Embryonic facial prominence (tissue), 1 donor: ENCODE measurements at regions not wholly inside any gene's neighbourhood (a gene's known extent, or its start where the extent isn't known, plus 50 kb on each side); places are given as distances from the start of the nearest gene placed in this dataset.

Source experiments
- DNase-seq: peaks from one replicate; pipeline ENCODE4 v3.0.0-alpha.2; 2016; ENCODE audit errors: extremely low spot score

DNA sequence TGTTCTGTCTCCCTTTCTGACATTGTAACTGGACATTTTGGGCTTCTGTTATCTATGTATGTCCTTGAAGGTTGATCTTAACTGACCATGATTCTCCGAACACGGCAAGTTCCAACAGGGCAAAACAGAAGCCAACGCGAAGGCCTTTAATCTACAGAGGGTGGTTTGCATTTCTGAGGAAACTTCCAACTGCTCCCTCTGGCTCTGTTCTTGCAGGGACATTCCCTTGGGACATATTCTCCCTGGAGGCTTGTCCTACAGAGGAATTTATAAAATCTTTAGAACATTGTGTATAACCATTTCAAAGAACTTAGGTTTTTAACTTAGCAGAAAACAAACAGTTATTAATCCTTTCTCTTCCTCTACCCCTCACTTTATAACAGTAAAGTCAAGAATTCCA lies 189.0 kb upstream of the CDYL start:
- DNase-seq: no peak

DNA sequence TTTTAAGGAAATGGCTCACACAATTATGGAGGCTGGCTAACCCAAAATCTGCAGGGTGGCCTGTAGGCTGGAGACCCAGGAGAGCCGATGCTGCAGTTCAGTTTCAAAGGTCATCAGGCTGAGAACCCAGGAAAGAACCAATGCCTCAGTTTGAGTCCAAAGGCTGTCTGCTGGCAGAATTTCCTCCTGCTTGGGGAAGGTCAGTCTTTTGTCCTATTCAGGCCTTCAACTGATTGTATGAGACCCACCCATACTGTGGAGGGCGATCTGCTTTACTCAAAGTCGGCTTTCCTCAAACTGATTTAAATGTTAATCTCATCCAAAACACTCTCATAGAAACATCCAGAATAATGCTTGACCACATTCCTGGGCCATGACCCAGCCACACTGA lies 189.7 kb upstream of the CDYL start:
- DNase-seq: no peak

DNA sequence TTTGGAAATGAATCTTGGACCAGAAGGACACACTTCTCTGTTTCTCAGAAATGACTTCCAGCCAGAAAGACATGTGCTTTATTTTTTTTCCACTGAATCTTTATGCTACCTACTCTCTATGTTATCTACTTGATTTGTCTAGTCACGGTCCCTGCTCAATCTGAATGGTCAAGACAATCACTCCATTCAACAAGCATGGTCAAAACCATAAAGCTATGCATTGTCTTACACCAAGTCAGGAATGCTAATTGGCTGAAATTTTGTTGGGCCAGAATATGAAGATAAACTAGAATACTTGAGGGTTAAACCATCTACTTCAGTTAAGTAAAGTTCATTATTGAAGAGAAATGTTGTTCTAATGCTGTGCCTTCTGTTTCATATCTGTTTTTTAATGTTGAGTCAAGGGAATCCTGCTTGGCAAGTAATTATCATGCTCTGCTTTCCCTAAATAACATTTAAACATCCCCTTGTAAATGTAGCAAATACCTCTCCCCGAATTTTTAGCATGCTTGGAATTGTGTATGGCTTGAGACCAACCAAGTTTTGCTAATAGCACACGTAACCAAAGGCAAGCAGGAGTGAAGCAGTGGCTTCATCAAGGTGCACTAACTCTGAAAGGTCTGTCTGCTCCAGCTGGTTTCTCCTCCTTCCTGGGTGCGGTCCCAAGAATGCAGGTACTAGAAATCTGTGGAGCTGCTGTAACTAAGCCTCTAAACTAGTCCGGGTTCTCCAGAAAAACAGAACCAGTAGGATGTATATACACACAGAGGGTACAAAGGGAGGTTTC lies 190.3 kb upstream of the CDYL start:
- no peak for DNase-seq

DNA sequence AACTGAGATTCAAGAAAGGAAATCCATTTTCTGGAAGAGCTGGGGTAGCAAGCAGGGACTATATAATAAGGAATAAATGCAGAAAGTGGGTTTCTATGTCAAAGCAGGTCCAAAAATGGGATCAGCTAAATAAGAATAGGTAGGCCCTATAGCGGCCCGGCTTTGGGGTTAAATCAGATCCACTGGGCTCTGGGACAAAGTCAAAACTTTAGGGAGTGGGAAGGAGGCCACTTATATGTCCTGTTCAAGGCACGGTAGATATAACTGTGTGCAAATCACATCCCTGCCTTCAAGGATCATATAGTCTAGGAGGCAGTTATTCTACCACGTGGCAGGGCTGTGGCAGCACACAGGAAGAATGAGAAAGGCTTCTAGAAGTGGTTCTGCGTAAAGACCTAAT lies 191.4 kb upstream of the CDYL start:
- DNase-seq: no peak

DNA sequence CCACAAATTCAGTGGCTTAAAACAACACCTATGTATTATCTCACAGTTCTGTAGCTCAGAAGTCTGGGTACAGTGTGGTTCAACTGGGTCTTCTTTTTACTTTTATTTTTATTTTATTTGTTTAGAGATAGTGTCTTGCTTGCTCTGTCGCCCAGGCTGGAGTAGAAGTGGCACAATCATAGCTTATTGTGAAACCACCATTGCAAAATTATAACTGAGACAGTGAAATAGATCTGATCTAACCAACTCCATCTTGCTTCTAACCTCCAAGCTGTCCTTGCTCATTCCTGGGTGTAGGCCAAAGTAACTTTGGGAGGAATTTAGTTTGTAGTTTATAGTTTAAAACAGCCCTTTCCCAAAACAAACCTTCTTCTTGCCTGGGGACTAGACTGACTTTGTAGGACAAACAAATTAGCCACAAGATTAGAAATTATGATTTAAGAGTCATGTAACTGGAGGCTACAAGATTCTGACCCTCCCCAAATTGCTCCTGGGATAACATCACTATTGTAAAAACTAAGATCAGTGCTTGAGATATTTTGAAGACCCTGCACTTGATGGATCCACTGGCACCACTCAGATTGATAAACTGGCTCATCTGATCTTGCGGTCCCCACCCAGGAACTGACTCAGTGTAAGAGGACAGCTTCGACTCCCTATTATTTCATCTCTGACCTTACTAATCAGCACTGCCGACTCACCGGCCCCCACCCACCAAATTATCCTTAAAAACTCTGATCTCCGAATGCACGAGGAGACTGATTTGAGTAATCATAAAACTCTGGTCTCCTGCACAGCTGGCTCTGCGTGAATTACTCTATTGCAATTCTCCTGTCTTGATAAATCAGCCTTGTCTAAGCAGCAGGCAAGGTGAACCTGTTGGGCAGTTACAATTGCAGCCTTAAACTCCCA lies 193.4 kb upstream of the CDYL start:
- no peak for DNase-seq

DNA sequence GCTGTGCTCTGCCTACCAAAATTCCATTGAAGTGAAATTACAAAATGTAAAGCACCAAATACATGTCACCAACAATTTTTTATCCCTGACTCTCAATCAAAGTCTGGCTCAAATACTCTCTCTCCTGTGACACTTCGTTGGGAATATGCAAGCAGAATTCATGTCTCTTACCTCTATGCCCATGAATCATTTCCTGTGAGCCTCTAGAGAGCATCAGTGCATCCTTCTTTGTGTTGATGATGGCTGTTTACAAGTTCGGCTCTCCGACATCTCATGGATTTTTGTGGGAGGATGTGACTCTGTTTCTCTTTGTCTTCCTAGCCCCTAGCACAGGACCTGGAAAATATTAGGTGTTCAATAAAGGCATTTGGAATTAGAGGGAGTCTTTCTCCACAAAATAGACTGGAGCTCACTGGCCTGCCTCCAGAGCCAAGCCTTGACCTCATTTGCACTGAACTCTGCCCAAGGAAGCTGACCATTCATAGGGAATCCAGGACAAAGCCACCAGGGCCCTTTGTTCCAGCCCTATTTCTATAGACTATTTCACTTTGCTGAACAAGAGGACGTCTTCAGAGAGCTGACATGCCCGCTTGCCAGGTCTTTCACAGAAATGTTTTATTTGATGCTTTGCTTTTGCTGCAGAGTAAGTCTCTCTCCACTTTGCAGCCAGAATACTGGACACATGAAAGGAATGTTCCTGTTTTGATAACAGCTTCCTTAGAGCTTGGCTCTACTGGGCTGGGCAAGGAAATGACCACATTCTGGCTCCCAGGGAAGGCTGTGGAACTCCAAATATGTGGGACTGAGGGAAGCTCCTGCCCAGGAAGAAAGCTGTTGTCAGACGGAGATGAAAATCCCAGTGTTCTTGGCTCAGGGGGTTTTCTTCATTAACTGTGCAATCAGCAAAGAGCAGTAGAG lies 194.5 kb upstream of the CDYL start:
- DNase-seq: no peak

DNA sequence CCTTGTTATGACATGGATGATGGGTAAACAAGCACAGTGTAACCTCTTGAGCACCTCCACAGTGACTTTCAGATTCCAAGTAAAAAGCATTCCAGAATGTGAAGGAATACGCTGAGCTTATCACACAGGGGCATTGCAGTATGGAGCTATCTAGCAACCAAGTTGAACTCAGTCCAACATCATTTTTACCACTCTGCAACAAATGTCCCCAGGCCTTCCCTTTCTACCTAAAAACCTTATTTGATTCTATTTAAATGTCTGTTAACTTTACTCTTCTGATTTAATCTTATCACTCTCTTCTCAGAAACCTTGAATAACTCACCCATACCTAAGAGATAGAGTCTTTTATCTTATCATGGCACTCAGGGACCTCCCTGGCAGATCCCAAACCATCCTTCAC lies 195.8 kb upstream of the CDYL start:
- DNase-seq: no peak

DNA sequence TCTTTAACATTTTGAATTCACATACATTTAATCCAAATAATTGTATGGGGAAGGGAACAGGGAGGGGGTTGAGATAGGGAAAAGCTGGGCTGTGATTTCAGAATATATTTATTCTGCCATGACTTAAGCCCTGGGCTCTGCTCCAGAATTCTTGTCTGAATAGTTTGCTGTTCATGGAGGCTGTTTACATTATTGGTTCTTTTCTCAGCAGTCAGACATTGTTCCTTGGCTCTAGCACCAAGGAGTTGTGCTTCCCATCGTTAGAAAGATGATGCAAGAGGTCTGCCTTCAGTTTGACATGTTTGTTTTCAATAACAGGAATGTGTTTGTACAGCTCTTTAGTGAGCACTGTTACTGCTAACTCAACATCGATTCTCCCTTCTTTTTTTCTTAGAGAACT lies 198.8 kb upstream of the CDYL start:
- DNase-seq: peak; percentile 28

DNA sequence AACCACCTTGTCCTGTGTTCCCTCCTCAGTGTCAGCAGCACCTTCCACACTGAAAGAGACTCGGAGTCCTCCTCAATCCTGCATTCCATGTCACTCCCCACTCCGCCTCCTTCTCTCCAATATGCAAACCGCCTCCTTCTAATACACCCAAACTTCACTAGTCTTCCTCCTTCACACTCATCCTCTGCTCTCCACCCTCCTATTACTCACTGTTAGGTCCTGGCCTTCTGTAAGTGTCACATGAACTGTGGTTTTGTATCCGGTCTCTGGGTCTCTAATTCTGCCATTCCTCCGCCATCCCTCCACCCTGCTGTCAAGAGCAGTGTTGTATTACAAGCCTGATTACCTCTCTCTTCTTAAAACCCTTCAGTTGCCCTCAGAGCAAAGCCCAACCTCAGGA lies 200.5 kb upstream of the CDYL start:
- no peak for DNase-seq

DNA sequence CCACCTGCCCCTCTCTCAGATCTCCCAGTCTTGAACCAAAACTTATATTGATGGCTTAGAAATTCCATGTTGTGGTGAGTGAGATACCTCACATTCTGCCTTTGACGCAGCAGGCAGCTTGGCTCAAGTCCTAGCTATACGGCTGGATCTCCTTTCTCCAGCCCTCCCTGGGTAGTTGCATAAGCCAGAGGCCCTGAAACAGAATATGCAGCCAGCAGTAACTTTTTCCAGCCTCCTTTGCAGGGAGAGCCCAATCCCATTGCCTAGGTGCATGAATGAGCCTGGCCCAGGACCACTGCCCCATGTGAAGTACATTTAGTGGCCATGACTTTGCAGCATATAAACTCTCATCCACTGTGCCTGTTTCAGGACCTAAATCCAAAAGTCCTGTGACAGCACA lies 202.2 kb upstream of the CDYL start:
- DNase-seq: no peak

DNA sequence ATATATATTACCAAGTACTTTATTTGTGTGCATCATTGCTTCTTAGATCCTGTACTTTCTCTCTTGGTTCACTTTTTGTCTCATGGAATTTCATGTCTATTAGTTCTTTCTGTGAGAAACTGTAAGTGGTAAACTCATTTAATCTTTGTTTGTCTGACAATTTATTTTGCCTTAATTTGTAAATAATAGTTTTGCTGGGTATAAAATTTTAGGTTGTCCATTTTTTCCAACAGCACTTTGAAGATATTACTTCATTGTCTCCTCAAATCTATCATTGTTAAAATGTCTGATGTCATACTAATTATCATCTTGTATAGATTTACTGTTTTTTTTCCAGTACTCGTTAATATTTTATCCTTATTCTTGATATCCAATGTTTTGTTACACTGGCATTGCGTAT lies 205.2 kb upstream of the CDYL start:
- no peak for DNase-seq

DNA sequence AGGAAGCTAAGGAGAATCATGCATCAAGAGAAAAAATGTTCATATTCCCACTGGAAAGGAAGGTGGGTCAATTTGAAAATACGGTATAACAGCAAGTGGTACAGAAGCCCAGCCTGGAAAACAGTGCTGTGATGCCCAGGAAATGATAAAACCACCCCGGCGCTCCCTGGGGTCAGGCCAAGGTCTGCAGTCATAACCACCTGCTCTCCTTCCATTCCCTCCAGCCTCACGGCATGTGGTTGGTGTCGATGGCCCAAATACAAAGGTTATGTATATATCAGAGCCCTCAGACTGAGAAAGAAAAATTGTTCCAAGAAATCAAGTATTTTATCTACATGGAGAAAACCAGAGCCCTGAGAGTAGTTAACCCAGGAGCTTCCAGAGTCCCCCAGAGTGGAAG lies 208.1 kb upstream of the CDYL start:
- DNase-seq: no peak

DNA sequence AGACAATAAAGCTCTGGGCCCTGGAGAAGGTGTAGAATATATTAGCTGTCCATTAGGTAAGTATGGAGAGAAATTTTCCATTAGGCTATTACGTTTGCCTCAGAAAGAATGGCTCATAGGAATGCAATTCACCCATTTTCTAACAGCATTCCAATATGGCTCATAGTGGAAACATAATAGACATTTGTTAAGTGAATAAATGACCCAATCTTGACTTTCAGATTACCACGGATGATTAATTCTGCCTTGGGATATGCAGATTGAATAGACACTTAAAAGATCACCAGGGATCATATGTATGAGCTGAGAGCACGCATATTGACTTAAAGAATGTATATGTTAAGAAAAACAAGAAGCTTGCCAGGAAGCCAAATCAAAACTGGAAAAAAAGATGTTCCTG lies 209.1 kb upstream of the CDYL start:
- no peak for DNase-seq

DNA sequence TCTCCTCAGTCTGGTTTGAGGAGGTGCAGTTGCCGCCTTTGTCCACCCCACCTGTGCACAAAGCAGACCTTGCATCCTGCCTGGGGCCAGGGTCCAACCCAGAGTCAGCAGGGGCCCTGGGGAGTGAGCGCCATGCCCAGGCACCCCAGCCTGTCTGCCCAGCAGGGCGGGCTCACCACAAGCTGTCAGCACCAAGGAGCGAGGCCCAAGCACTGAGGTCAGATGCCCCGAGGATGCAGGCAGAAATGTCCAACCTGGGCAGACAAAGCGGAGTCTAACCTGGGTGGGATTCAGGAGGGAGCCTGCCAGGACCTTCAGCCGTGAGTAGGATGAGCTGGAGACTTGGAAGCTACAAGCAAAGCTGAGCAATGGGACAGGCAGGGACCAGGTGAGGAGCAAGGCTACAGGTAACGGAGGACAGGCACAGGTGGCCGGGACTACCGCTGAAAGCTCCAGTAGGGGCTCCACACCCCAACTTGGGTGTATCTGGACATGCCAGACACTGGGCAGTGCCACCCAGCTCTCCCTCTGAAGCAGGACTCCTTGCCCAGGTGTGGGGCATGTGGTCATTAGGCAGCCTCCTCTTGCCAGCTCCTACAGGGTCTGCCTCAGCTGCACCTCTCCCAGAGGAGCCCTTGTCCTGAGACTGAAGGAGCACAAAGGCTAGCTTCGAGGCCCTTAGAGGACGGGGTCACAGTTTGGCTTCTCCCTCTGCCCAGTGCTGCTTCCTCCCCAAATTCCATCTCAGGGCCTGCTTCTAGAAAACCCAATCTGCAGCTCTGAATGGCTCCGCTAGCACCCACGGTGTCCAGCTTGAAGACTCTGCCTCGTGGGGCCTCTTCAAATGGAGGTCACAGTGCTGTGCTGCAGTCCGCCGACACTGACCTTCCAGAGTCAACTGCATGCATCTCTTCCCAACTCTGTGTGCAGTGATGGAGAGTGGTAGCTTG lies 210.6 kb upstream of the CDYL start:
- DNase-seq: no peak

DNA sequence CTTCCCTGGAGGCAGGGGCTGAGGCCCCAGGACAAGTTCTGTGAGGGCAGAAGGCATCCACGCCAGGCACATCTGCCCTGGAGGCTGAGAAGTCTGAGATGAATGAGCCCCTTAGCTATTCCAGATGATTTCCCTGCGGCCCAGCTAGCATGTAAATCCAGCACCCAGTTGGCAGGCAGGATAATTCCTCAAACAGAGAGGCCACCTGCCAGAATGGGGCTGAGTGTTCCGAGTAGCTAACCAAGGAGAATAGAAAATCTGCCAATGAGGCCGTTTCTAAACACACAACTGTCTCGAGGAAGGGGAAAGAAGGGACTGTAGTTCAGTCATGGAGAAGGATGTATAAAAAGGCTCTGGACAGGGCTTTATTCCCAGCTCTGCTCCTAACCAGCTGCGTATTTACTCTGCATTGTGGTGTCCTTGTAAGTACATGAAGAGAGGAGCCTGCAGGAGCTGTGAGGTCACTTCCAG lies 211.4 kb upstream of the CDYL start:
- no peak for DNase-seq

DNA sequence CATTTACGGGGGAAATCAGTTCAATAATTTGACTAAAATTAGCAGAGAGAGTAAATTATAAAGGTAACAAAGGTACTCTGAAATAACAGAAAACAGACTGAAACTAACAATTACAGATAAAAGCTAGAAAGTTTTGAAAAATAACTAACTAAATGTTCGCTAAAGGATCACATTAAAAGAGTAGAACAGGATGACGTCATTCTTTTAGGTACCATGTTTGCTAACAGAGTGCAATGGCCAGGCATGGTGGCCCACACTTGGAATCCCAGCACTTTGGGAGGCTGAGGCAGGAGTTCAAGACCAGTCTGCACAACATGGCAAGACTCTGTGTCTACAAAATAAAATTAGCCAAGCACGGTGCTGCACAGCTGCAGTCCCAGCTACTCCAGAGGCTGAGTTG lies 212.3 kb upstream of the CDYL start:
- DNase-seq: no peak

DNA sequence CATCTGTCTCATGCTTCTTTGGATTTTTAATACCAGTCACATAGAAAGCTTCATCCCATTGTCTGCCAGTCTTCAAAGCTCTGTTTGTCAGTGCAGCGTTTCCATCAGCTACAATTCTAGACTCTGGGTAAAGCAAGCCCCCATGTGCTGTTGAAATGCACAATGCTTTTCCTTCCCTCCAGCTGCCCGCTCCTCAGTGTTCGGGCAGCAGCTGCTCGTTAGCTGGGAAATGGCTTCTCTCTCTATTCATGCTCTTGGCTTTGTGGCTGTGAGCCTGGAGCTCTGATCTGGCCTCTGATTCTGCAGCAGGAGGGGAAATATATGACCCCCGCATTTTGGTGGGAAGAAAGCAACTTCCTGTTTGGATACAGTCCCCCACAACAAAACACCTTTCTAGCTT lies 213.0 kb upstream of the CDYL start:
- DNase-seq: no peak

DNA sequence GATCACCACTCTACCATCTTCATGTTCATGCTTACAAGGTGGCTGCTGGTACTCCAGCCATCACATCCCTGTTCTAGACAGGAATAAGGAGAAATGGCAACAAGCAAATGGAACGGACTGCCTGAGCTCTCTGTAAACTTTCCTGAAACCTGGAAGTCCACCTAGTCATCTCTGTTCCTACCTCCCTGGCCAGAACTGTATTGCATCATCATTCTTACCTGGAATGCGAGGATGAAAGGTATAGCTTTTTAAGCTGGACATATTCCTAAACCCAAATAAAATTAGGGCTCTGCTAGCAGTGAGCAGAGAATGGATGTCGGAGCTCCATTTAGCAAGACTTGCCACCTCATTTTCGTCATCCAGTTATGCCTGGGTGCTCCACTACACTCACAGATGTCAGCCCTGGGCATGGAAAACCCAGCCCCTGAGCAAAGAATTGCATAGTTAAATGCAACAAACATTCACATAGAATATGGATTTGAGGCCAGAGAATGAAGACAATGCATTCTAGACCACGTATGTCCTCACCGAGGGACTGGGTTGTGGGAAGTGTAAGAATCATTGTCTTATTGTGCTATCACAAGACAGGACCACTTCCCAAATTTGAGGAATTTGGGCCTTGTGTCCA lies 214.3 kb upstream of the CDYL start:
- no peak for DNase-seq

DNA sequence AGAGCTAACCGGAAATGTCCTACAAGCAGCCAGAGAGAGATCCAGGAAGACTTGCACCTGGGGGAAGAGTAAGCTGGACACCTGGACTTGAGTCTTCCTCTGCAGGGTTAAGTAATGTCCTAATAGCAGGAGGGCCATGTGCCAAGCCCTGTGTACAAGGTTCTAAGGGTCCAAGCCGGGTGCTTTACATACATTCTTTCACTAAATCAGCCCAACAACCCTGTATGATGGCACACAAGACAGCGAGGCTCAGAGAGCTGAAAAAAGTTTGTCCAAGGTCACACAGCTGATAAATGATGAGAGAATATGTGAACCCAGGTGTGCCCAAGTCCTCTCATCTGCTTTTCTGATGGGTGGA lies 215.1 kb upstream of the CDYL start:
- DNase-seq: no peak
